22Rv1 (cell line): ENCODE measurements at regions not wholly inside any gene's neighbourhood (a gene's known extent, or its start where the extent isn't known, plus 50 kb on each side); places are given as distances from the start of the nearest gene placed in this dataset.

ENCODE experiments used
- CTCF ChIP-seq: fragments of 450-650 bp; IDR thresholded peaks from 2 replicates; pipeline ENCODE4 v1.5.1; 2017; ENCODE audit warnings: mild to moderate bottlenecking
- ZFX ChIP-seq: fragments of 450-650 bp; IDR thresholded peaks from 2 replicates; pipeline ENCODE4 v1.6.1; 2017; ENCODE audit warnings: antibody characterized with exemption, borderline replicate concordance

- no peak for TF ChIP-seq CTCF
- no peak for TF ChIP-seq ZFX
Observed at GRCh38 chr5:62127098-62127736, 178.8 kb upstream of the KIF2A start.
